Stomach (tissue), 4 donors: ENCODE measurements at regions not wholly inside any gene's neighbourhood (a gene's known extent, or its start where the extent isn't known, plus 50 kb on each side); places are given as distances from the start of the nearest gene placed in this dataset.

Experiments
- POLR2A ChIP-seq, 4 donors: fragments of 450-650 bp; IDR thresholded peaks; one replicate each; pipeline ENCODE4 v1.6.1; 2016; ENCODE audit warnings: antibody characterized with exemption in 4 of 4, control low read depth in 2 of 4, mild to moderate bottlenecking in 1 of 4, moderate library complexity in 1 of 4
- POLR2AphosphoS5 ChIP-seq, 3 donors: sonication (generic); formaldehyde crosslinking; IDR thresholded peaks; one replicate each; pipeline ENCODE4 v1.6.1; 2016; ENCODE audit warnings: antibody characterized with exemption in 3 of 3
- TF ChIP-seq, protein P1 (sequence below), 7 experiments: fragments of 450-650 bp in 4 of 7; fragments of 200-600 bp in 3 of 7; sonication (generic) in 3 of 7; IDR thresholded peaks; one replicate each; pipeline ENCODE4 v1.5.1; 2016 to 2019; ENCODE audit warnings: antibody characterized with exemption in 7 of 7, control low read depth in 2 of 7, mild to moderate bottlenecking in 1 of 7

DNA sequence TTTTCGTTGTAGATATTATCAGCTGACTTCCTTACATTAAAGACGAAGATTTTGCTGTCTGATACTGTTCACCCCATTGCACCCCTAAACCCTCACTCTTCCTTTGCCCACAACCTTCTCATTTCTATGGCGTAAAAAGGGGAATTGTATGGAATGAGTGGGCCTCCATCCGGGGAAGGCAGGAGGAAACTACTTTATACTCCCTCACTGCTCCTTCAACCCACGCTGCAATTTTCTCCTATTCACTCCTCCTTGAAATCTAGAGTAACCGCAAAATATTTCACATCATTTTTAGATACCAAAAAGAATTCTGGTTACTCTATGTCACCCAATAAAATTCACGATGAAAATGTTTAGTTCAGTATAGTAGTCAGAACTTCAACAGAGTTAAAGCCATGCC is 330.8 kb downstream of the DIRAS2 start:
- TF ChIP-seq POLR2A (IDR thresholded peaks at IDR 0.05) (no peak), POLR2AphosphoS5 (IDR thresholded peaks at IDR 0.05) (no peak)
- TF ChIP-seq, protein P1, sequence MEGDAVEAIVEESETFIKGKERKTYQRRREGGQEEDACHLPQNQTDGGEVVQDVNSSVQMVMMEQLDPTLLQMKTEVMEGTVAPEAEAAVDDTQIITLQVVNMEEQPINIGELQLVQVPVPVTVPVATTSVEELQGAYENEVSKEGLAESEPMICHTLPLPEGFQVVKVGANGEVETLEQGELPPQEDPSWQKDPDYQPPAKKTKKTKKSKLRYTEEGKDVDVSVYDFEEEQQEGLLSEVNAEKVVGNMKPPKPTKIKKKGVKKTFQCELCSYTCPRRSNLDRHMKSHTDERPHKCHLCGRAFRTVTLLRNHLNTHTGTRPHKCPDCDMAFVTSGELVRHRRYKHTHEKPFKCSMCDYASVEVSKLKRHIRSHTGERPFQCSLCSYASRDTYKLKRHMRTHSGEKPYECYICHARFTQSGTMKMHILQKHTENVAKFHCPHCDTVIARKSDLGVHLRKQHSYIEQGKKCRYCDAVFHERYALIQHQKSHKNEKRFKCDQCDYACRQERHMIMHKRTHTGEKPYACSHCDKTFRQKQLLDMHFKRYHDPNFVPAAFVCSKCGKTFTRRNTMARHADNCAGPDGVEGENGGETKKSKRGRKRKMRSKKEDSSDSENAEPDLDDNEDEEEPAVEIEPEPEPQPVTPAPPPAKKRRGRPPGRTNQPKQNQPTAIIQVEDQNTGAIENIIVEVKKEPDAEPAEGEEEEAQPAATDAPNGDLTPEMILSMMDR (IDR thresholded peaks at IDR 0.05) = no peak
